Fibroblast of gingiva (primary cell): ENCODE measurements at regions not wholly inside any gene's neighbourhood (a gene's known extent, or its start where the extent isn't known, plus 50 kb on each side); places are given as distances from the start of the nearest gene placed in this dataset.

ENCODE experiments used
- DNase-seq: peaks from one replicate; pipeline ENCODE4 v3.0.0-alpha.2; 2011; ENCODE audit warnings: low read depth

- DNase-seq, result no peak
These were observed 1531.0 kb downstream of the PCDH7 start for GRCh38 chr4:32251126-32251525.

DNA sequence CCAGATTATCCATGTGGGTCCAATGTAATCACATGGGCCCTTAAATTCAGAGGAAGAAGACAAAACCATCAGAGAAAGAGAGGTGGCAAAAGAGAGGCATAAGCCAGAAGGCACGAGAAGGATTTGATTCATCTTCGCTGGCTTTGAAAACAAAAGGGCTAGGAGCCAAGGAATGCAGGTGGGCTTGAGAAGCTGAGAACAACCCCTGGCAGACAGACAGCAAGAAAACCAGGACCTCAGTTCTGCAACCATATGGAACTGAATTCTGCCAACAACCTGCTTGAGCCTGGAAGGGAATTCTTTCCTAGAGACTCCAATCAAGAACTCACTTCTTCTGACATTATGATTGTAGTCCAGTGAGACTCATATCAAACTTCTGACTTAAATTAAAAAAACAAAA is 1531.8 kb downstream of the PCDH7 start:
- DNase-seq, result no peak

- no peak for DNase-seq
These were observed 1534.0 kb downstream of the PCDH7 start for GRCh38 chr4:32254216-32254615.

- no peak for DNase-seq
These were observed 1538.8 kb downstream of the PCDH7 start for GRCh38 chr4:32258986-32259385.

GRCh38 chr4:32261196-32261595 is 1541.0 kb downstream of the PCDH7 start:
- no peak for DNase-seq

DNA sequence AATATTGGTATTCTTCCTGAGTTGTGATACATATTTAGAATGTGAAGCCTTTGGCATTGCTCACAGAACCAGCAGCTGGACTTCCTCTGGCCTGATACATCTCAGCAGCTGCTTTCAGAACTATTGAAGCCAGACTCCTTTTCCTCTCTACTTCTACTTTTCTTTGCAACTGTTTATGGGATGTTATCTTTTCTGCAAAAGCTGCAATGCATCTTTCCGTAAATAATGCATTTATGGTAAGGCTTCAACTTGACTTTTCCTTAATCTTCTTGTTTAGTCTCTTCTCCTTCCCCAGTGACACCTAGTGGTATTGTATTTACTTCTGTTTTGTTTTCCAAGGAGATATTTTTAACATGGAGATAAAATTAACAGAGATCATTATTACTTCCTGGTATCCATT is 1548.7 kb downstream of the PCDH7 start:
- no peak for DNase-seq

DNA sequence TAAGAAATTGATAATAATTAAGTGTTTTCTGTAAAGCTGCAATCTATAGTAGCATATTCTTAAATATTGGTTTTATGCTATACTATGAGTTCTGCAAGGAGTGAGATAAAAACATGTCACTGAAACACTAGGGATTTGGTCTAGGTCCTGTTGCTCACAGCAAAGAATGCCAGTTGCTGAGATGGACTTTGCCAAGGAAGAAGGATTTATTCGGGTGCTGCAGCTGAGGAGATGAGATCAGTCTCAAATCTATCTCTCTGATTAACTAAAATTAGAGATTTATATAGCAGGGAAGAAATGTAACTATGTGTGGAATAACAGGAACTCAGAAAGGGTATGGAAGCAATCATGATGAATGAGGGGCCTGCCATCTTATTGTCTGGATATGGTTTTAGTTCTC is 1569.9 kb downstream of the PCDH7 start:
- DNase-seq, result no peak

- no peak for DNase-seq
These were observed 1598.8 kb downstream of the PCDH7 start for GRCh38 chr4:32318926-32319325.

- no peak for DNase-seq
These were observed 1601.3 kb downstream of the PCDH7 start for GRCh38 chr4:32321421-32321820.

GRCh38 chr4:32334759-32335158 is 1614.6 kb downstream of the PCDH7 start:
- no peak for DNase-seq

GRCh38 chr4:32337403-32337802 is 1617.2 kb downstream of the PCDH7 start:
- no peak for DNase-seq

DNA sequence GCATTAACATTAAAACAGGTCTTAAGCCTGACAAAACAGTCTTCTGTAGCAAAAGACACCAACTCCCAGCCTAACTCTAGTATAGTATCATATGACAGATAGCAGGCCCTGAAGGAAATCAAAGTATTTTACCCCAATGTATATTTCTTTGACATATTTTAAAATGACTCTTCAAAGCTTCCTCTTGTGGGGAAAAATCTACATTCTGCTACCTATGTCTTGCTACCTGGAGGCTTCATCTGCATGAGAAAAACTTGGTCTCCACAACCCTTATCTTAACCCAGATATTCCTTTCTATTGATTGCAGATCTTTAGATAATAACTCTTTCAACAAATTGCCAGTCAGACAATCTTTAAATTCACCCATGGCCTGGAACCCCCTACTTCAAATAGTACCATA is 1620.4 kb downstream of the PCDH7 start:
- no peak for DNase-seq

DNA sequence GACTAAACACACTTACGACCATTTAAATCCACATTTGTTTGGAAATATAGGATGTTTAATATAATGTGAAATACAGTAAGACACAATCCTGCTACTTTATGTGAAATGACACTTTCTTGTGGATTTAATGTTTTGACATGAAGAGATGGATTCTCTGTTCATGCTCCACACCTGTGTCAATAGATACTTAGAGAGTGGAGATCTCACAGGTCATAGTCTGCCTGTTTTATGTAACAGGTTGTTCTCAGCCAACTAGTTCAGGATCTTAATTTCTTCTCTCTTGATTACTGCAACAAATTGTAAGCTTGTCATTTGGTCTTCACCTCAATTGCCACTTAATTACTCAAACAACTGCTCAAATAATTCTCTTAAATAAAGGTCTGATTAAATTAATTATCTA is 1621.2 kb downstream of the PCDH7 start:
- no peak for DNase-seq

DNA sequence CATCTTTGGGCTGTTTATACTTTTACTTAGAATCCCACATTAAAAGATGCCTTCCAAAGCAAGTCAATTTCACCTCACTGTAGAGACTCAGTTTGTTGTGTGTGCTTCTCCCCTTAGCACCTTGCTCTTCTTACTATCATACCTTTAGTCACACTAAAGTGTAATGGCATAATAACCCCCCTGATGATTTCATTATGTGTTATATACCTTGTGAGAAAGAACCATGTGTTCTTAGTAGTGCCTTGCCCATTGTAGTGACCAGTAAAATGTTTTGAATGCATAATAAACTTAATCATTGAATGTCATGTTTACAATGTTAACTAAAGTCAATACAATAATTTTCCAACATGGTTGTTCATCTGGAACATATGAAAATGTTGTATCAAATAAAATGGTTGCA is 1621.9 kb downstream of the PCDH7 start:
- no peak for DNase-seq

GRCh38 chr4:32349026-32349425 is 1628.9 kb downstream of the PCDH7 start:
- no peak for DNase-seq

GRCh38 chr4:32374206-32374605 is 1654.0 kb downstream of the PCDH7 start:
- DNase-seq, result no peak

DNA sequence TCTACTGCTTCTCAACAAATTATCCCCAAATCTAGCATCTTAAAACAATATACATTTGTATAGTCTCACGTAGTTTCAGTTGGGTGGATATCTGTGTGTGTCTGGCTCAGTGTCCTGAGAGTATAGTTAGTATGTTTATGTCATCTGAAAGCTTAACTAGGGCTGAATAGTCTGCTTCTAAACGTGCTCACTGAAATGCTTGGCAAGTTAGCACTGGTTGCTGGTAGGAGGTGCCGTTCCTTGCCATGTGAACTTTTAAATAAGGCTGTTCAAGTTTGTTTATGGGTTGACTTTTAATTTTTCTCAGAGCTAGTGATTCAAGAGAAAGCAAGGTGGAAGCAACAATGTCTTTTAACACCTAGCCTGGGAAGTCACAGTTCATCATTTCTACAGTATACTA is 1673.6 kb downstream of the PCDH7 start:
- DNase-seq, result no peak

- no peak for DNase-seq
These were observed 1674.1 kb downstream of the PCDH7 start for GRCh38 chr4:32394255-32394654.

GRCh38 chr4:32396507-32397070 is 1676.4 kb downstream of the PCDH7 start:
- no peak for DNase-seq

- DNase-seq, result no peak
These were observed 1680.7 kb downstream of the PCDH7 start for GRCh38 chr4:32400870-32401269.

DNA sequence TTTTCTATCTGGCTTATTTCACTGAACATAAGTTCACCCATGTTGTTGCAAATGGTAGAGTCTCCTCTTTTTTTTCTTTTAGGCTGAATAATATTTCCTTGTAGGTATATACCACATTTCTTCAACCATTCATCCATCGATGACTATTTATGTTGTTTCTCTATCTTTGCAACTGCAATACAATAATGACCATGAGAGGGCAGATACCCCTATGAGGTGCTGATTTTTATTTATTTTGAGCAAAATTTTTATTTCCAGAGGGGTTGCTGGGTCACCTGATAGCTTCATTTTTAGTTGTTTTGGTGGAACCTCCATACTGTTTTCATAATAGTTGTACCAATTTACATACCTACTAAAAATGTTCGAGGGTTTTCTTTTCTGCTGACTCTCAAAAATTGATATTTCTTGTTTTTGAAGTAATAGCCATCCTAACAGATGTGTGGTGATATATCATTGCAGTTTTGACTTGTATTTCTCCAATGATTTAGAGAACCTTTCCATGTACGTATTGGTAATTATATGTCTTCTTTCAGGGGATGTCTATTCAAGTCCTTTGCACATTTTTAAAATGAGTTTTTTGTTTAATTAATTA is 1697.0 kb downstream of the PCDH7 start:
- DNase-seq, result no peak

- no peak for DNase-seq
These were observed 1703.1 kb downstream of the PCDH7 start for GRCh38 chr4:32423267-32423666.

- DNase-seq, result no peak
These were observed 1705.1 kb downstream of the PCDH7 start for GRCh38 chr4:32425243-32425642.

DNA sequence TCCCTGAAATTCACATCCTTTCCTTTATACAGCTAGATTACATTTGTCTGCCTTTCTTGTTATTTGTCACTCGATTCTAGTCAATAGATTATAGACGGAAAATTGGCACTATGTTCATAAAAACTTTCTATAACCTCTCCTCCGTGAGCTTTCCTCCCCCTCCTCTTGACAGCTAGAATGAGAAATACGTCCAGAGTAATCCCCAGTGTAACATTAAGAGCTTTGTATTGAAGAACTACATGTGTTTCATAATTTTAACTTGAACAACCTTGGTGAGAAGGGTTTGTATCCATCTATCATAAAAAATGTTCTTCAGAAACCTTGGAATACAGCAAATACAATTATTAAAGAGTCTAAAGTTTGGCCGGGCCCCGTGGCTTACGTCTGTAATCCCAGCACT is 1707.4 kb downstream of the PCDH7 start:
- DNase-seq, result no peak

DNA sequence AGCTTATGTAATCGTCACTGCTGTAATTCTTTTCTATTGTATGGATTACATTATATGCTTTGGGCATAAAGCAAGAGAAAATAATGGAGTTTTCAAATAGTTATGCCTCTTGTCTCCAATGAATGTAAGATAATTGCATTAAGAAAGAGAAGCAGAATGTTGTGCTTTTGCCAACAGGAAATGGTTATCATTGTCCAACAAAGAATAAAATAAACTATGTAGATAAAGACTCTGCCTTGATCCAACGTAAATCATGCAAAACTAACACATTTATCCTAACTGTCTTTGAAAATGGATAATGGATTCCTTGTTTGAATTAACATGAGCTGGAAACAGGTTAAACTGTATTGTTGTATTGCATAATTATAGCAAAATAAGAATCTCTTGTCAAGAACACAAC is 1709.0 kb downstream of the PCDH7 start:
- DNase-seq, result no peak
